ENCODE measurements at regions not wholly inside any gene's neighbourhood (a gene's known extent, or its start where the extent isn't known, plus 50 kb on each side); places are given as distances from the start of the nearest gene placed in this dataset.

DNA sequence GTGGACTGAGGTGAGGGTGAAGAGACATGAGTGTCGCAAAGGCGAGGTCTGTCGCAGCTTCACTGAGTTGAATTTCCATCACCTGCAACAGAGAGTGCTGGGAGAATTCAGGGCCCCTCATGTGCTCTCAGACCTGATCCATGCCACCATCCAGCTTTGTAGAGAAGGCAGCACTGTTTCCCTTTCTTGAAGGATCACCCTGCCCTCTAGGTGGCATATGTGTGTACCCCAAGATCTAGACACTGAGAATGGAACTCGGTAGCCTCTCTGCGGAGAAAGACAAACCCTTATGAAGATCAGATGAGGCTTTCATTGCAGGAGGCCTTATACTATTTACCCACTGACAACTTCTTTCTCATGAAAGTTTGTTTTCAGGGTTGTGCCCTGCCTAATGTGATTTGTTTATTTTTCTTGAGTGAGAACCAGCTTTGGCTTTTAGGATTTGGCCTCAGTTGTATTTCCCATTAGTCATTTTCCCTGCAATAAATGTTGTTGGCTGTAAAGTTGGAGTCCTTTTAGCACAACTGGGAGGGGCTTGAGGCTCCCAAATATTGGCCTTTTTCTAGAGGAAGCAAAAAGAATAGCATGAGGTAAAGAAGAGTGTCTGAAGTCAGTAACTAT, 811.3 kb downstream of the DHX35 start (continued):
- TF ChIP-seq, protein P1, sequence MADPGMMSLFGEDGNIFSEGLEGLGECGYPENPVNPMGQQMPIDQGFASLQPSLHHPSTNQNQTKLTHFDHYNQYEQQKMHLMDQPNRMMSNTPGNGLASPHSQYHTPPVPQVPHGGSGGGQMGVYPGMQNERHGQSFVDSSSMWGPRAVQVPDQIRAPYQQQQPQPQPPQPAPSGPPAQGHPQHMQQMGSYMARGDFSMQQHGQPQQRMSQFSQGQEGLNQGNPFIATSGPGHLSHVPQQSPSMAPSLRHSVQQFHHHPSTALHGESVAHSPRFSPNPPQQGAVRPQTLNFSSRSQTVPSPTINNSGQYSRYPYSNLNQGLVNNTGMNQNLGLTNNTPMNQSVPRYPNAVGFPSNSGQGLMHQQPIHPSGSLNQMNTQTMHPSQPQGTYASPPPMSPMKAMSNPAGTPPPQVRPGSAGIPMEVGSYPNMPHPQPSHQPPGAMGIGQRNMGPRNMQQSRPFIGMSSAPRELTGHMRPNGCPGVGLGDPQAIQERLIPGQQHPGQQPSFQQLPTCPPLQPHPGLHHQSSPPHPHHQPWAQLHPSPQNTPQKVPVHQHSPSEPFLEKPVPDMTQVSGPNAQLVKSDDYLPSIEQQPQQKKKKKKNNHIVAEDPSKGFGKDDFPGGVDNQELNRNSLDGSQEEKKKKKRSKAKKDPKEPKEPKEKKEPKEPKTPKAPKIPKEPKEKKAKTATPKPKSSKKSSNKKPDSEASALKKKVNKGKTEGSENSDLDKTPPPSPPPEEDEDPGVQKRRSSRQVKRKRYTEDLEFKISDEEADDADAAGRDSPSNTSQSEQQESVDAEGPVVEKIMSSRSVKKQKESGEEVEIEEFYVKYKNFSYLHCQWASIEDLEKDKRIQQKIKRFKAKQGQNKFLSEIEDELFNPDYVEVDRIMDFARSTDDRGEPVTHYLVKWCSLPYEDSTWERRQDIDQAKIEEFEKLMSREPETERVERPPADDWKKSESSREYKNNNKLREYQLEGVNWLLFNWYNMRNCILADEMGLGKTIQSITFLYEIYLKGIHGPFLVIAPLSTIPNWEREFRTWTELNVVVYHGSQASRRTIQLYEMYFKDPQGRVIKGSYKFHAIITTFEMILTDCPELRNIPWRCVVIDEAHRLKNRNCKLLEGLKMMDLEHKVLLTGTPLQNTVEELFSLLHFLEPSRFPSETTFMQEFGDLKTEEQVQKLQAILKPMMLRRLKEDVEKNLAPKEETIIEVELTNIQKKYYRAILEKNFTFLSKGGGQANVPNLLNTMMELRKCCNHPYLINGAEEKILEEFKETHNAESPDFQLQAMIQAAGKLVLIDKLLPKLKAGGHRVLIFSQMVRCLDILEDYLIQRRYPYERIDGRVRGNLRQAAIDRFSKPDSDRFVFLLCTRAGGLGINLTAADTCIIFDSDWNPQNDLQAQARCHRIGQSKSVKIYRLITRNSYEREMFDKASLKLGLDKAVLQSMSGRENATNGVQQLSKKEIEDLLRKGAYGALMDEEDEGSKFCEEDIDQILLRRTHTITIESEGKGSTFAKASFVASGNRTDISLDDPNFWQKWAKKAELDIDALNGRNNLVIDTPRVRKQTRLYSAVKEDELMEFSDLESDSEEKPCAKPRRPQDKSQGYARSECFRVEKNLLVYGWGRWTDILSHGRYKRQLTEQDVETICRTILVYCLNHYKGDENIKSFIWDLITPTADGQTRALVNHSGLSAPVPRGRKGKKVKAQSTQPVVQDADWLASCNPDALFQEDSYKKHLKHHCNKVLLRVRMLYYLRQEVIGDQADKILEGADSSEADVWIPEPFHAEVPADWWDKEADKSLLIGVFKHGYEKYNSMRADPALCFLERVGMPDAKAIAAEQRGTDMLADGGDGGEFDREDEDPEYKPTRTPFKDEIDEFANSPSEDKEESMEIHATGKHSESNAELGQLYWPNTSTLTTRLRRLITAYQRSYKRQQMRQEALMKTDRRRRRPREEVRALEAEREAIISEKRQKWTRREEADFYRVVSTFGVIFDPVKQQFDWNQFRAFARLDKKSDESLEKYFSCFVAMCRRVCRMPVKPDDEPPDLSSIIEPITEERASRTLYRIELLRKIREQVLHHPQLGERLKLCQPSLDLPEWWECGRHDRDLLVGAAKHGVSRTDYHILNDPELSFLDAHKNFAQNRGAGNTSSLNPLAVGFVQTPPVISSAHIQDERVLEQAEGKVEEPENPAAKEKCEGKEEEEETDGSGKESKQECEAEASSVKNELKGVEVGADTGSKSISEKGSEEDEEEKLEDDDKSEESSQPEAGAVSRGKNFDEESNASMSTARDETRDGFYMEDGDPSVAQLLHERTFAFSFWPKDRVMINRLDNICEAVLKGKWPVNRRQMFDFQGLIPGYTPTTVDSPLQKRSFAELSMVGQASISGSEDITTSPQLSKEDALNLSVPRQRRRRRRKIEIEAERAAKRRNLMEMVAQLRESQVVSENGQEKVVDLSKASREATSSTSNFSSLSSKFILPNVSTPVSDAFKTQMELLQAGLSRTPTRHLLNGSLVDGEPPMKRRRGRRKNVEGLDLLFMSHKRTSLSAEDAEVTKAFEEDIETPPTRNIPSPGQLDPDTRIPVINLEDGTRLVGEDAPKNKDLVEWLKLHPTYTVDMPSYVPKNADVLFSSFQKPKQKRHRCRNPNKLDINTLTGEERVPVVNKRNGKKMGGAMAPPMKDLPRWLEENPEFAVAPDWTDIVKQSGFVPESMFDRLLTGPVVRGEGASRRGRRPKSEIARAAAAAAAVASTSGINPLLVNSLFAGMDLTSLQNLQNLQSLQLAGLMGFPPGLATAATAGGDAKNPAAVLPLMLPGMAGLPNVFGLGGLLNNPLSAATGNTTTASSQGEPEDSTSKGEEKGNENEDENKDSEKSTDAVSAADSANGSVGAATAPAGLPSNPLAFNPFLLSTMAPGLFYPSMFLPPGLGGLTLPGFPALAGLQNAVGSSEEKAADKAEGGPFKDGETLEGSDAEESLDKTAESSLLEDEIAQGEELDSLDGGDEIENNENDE (IDR thresholded peaks at IDR 0.05; ENCODE audit: insufficient replicate concordance, low read length): no peak
- TF ChIP-seq, protein P2, sequence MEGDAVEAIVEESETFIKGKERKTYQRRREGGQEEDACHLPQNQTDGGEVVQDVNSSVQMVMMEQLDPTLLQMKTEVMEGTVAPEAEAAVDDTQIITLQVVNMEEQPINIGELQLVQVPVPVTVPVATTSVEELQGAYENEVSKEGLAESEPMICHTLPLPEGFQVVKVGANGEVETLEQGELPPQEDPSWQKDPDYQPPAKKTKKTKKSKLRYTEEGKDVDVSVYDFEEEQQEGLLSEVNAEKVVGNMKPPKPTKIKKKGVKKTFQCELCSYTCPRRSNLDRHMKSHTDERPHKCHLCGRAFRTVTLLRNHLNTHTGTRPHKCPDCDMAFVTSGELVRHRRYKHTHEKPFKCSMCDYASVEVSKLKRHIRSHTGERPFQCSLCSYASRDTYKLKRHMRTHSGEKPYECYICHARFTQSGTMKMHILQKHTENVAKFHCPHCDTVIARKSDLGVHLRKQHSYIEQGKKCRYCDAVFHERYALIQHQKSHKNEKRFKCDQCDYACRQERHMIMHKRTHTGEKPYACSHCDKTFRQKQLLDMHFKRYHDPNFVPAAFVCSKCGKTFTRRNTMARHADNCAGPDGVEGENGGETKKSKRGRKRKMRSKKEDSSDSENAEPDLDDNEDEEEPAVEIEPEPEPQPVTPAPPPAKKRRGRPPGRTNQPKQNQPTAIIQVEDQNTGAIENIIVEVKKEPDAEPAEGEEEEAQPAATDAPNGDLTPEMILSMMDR (IDR thresholded peaks at IDR 0.05; ENCODE audit: control extremely low read depth in 1 of 3, insufficient read depth in 1 of 3, low read depth in 1 of 3, low read length in 3 of 3): peak in 1 of 3 experiments; percentile 29; a peak in 2 of 4 replicates
